Keratinocyte (primary cell): ENCODE measurements at regions not wholly inside any gene's neighbourhood (a gene's known extent, or its start where the extent isn't known, plus 50 kb on each side); places are given as distances from the start of the nearest gene placed in this dataset.

ENCODE experiments used
- DNase-seq: peaks from one replicate; pipeline ENCODE4 v3.0.0-alpha.2; 2011; ENCODE audit warnings: low read depth, missing footprints, low spot score
- FAIRE-seq: peaks from 2 replicates; lab custom pipeline; 2011; peaks lifted over from hg19 to GRCh38; lab: Jason Lieb, UNC
- H2AFZ ChIP-seq: 2 replicates; pipeline ENCODE4 v1.6.0; 2012; ENCODE audit warnings: low read length, control low read depth, inconsistent platforms; ENCODE audit not compliant: control insufficient read depth
- H3K27ac ChIP-seq: 2 replicates; pipeline ENCODE4 v1.5.1; 2011; ENCODE audit warnings: low read length; ENCODE audit not compliant: control insufficient read depth, insufficient read depth
- H3K27me3 ChIP-seq: 3 replicates; pipeline ENCODE4 v1.6.0; 2011; ENCODE audit warnings: low read length; ENCODE audit not compliant: control insufficient read depth, insufficient read depth; ENCODE audit errors: extremely low read depth
- H3K36me3 ChIP-seq, 2 experiments: 2 replicates in 1 of 2; 3 replicates in 1 of 2; pipeline ENCODE4 v1.5.1; 2011; ENCODE audit warnings: low read length in 2 of 2, mild to moderate bottlenecking in 1 of 2; ENCODE audit not compliant: control insufficient read depth in 2 of 2, insufficient read depth in 2 of 2; ENCODE audit errors: extremely low read depth in 1 of 2
- H3K4me1 ChIP-seq: 3 replicates; pipeline ENCODE4 v1.5.1; 2011; ENCODE audit warnings: low read length; ENCODE audit not compliant: control insufficient read depth, insufficient read depth; ENCODE audit errors: extremely low read depth
- H3K4me2 ChIP-seq: 3 replicates; pipeline ENCODE4 v1.6.0; 2011; ENCODE audit warnings: low read depth, low read length; ENCODE audit not compliant: control insufficient read depth, insufficient read depth; ENCODE audit errors: extremely low read depth
- H3K4me3 ChIP-seq, 3 experiments: fragments of 200-600 bp in 1 of 3; sonication (generic) in 1 of 3; 2 replicates in 2 of 3; 3 replicates in 1 of 3; pipeline ENCODE4 v1.5.1; 2011 to 2016; ENCODE audit warnings: low read length in 3 of 3, mild to moderate bottlenecking in 3 of 3, control low read depth in 2 of 3, inconsistent platforms in 1 of 3, low read depth in 1 of 3, mixed read lengths in 1 of 3, mixed run types in 1 of 3, moderate library complexity in 1 of 3; ENCODE audit not compliant: control insufficient read depth in 2 of 3, insufficient read depth in 2 of 3; ENCODE audit errors: extremely low read depth in 1 of 3
- H3K79me2 ChIP-seq: 2 replicates; pipeline ENCODE4 v1.6.0; 2012; ENCODE audit warnings: low read length; ENCODE audit not compliant: control insufficient read depth, insufficient read depth
- H3K9ac ChIP-seq: 3 replicates; pipeline ENCODE4 v1.6.0; 2011; ENCODE audit warnings: low read length; ENCODE audit not compliant: control insufficient read depth, insufficient read depth; ENCODE audit errors: extremely low read depth
- H3K9me1 ChIP-seq: 3 replicates; pipeline ENCODE4 v1.6.0; 2011; ENCODE audit warnings: low read length; ENCODE audit not compliant: control insufficient read depth, insufficient read depth; ENCODE audit errors: extremely low read depth
- H3K9me3 ChIP-seq: 2 replicates; pipeline ENCODE4 v1.5.1; 2012; ENCODE audit warnings: low read depth, low read length; ENCODE audit not compliant: control insufficient read depth
- H4K20me1 ChIP-seq: 3 replicates; pipeline ENCODE4 v1.6.0; 2011; ENCODE audit warnings: low read length; ENCODE audit not compliant: control insufficient read depth, insufficient read depth; ENCODE audit errors: extremely low read depth
- CTCF ChIP-seq, 3 experiments: IDR thresholded peaks in 1 of 3; conservative IDR thresholded peaks in 1 of 3; optimal IDR thresholded peaks in 1 of 3; 2 replicates in 2 of 3; 3 replicates in 1 of 3; pipeline versions ENCODE3 to v1.5.1; 2011; ENCODE audit warnings: low read length in 3 of 3, mild to moderate bottlenecking in 3 of 3, moderate library complexity in 2 of 3, control low read depth in 1 of 3, inconsistent platforms in 1 of 3; ENCODE audit not compliant: insufficient read depth in 2 of 3; ENCODE audit errors: extremely low read depth in 1 of 3
- EZH2 ChIP-seq: IDR thresholded peaks from one replicate; pipeline ENCODE4 v1.6.1; 2012; ENCODE audit warnings: inconsistent platforms, mild to moderate bottlenecking, low read length, moderate library complexity
- dilution Hi-C: fragments of 300-500 bp; cut with MboI; formaldehyde crosslinking; loops from one replicate; pipeline ENCODE4 v1.7.0; 2020; ENCODE audit warnings: low sequenced_read_pairs; ENCODE audit not compliant: extremely low pct_ligation_motif_present

GRCh38 chr7:155879592-155879991 lies 67.3 kb upstream of the SHH start:
- TF ChIP-seq CTCF (optimal IDR thresholded peaks at IDR 0.05 in 1 of 3, IDR thresholded peaks at IDR 0.05 in 1 of 3, conservative IDR thresholded peaks at IDR 0.05 in 1 of 3; ENCODE audit: extremely low read depth in 1 of 3, insufficient read depth in 2 of 3, low read length in 3 of 3) (no peak), EZH2 (no peak)
- H3K27ac ChIP-seq, result no peak overlapping the region
- dilution Hi-C loops, result no loop called here

GRCh38 chr7:155878674-155879073 lies 66.4 kb upstream of the SHH start:
- dilution Hi-C loops, result no loop called here

More at GRCh38 chr7:155879592-155879991, 67.3 kb upstream of the SHH start:
- Histone ChIP-seq H3K79me2 (no peaks in the 10 kb centered on the region), H3K9me3 (peaks cover 2% of the 10 kb centered on the region), H4K20me1 (no peaks in the 10 kb centered on the region), H3K9ac (no peak overlapping the region), H3K4me3 (no peak overlapping the region), H3K36me3 (no peaks in the 10 kb centered on the region), H3K4me2 (no peak overlapping the region), H3K27me3 (no peaks in the 10 kb centered on the region), H2AFZ (no peak overlapping the region), H3K4me1 (no peaks in the 10 kb centered on the region), H3K9me1 (no peaks in the 10 kb centered on the region)
- FAIRE-seq (no peak), DNase-seq (no peak)

More at GRCh38 chr7:155878674-155879073, 66.4 kb upstream of the SHH start:
- no peaks in the 10 kb centered on the region for H4K20me1 ChIP-seq
- H3K36me3 ChIP-seq, result no peaks in the 10 kb centered on the region
- no peak overlapping the region for H3K9ac ChIP-seq
- no peaks in the 10 kb centered on the region for H3K27me3 ChIP-seq
- H3K4me1 ChIP-seq, result no peaks in the 10 kb centered on the region
- no peaks in the 10 kb centered on the region for H3K9me1 ChIP-seq
- no peak for FAIRE-seq
- H3K27ac ChIP-seq, result no peak overlapping the region
- H3K4me2 ChIP-seq, result no peak overlapping the region
- TF ChIP-seq CTCF (optimal IDR thresholded peaks at IDR 0.05 in 1 of 3, IDR thresholded peaks at IDR 0.05 in 1 of 3, conservative IDR thresholded peaks at IDR 0.05 in 1 of 3; ENCODE audit: extremely low read depth in 1 of 3, insufficient read depth in 2 of 3, low read length in 3 of 3) (no peak), EZH2 (no peak)
- no peak for DNase-seq
- no peaks in the 10 kb centered on the region for H3K79me2 ChIP-seq
- H3K9me3 ChIP-seq, result peaks cover 2% of the 10 kb centered on the region
- H2AFZ ChIP-seq, result no peak overlapping the region
- no peak overlapping the region for H3K4me3 ChIP-seq
